AG09319 (cell line): ENCODE measurements at regions not wholly inside any gene's neighbourhood (a gene's known extent, or its start where the extent isn't known, plus 50 kb on each side); places are given as distances from the start of the nearest gene placed in this dataset.

Source experiments
- DNase-seq: peaks from one replicate; pipeline ENCODE4 v3.0.0-alpha.2; 2010; ENCODE audit warnings: low read depth; ENCODE audit errors: extremely low read depth
- CTCF ChIP-seq: IDR thresholded peaks from 2 replicates; pipeline ENCODE4 v1.5.1; 2011; ENCODE audit warnings: low read depth, mild to moderate bottlenecking, inconsistent platforms, low read length, moderate library complexity

GRCh38 chr1:58096714-58097113, 449.8 kb downstream of the OMA1 start:
- DNase-seq = no peak
- no peak for TF ChIP-seq CTCF

GRCh38 chr1:58095183-58095582, 451.3 kb downstream of the OMA1 start:
- no peak for DNase-seq
- TF ChIP-seq CTCF = no peak

GRCh38 chr1:58094221-58094620, 452.3 kb downstream of the OMA1 start:
- no peak for TF ChIP-seq CTCF
- DNase-seq = no peak

GRCh38 chr1:58090640-58091039, 455.9 kb downstream of the OMA1 start:
- TF ChIP-seq CTCF = no peak
- no peak for DNase-seq

- no peak for TF ChIP-seq CTCF
- no peak for DNase-seq
Observed at GRCh38 chr1:58089898-58090534, 456.5 kb downstream of the OMA1 start.

- TF ChIP-seq CTCF = no peak
- DNase-seq = no peak
Observed at GRCh38 chr1:58084266-58084665, 462.3 kb downstream of the OMA1 start.

GRCh38 chr1:58082596-58082995, 463.9 kb downstream of the OMA1 start:
- no peak for TF ChIP-seq CTCF

More at GRCh38 chr1:58082596-58082995, 463.9 kb downstream of the OMA1 start:
- no peak for DNase-seq
